Epithelial cell of proximal tubule (primary cell): ENCODE measurements at regions not wholly inside any gene's neighbourhood (a gene's known extent, or its start where the extent isn't known, plus 50 kb on each side); places are given as distances from the start of the nearest gene placed in this dataset.

Experiments
- DNase-seq: peaks from one replicate; pipeline ENCODE4 v3.0.0-alpha.2; 2011; ENCODE audit warnings: low read depth
- H3K4me3 ChIP-seq: 2 replicates; pipeline ENCODE4 v1.5.1; 2011; ENCODE audit warnings: low read depth, mild to moderate bottlenecking, low read length
- CTCF ChIP-seq: conservative IDR thresholded peaks from 2 replicates; pipeline ENCODE4 v1.5.1; 2012; ENCODE audit warnings: low read depth, mild to moderate bottlenecking, low read length

GRCh38 chr1:22296701-22297591 is 154.0 kb upstream of the WNT4 start:
- TF ChIP-seq CTCF: no peak
- no peak for DNase-seq
- H3K4me3 ChIP-seq: no peak overlapping the region

- TF ChIP-seq CTCF: no peak
- DNase-seq: no peak
- H3K4me3 ChIP-seq: no peak overlapping the region
Measured at GRCh38 chr1:22297999-22298398, 153.7 kb upstream of the ZBTB40 start.

- no peak for TF ChIP-seq CTCF
- H3K4me3 ChIP-seq: no peak overlapping the region
- no peak for DNase-seq
Measured at GRCh38 chr1:22303816-22304215, 147.8 kb upstream of the ZBTB40 start.

- no peak overlapping the region for H3K4me3 ChIP-seq
- DNase-seq: no peak
- no peak for TF ChIP-seq CTCF
Measured at GRCh38 chr1:22309572-22309971, 142.1 kb upstream of the ZBTB40 start.

- no peak for DNase-seq
- TF ChIP-seq CTCF: no peak
- no peak overlapping the region for H3K4me3 ChIP-seq
Measured at GRCh38 chr1:22311461-22311860, 140.2 kb upstream of the ZBTB40 start.

- H3K4me3 ChIP-seq: no peak overlapping the region
- no peak for DNase-seq
- no peak for TF ChIP-seq CTCF
Measured at GRCh38 chr1:22313321-22313720, 138.3 kb upstream of the ZBTB40 start.

GRCh38 chr1:22314706-22315105 is 136.9 kb upstream of the ZBTB40 start:
- no peak for TF ChIP-seq CTCF
- no peak for DNase-seq
- no peak overlapping the region for H3K4me3 ChIP-seq
